ENCODE measurements at regions not wholly inside any gene's neighbourhood (a gene's known extent, or its start where the extent isn't known, plus 50 kb on each side); places are given as distances from the start of the nearest gene placed in this dataset.

GRCh38 chr7:108669958-108670357 lies 100.3 kb downstream of the DNAJB9 start:
- TF ChIP-seq POLR2A (IDR thresholded peaks at IDR 0.05), result no peak
- TF ChIP-seq, protein P1, sequence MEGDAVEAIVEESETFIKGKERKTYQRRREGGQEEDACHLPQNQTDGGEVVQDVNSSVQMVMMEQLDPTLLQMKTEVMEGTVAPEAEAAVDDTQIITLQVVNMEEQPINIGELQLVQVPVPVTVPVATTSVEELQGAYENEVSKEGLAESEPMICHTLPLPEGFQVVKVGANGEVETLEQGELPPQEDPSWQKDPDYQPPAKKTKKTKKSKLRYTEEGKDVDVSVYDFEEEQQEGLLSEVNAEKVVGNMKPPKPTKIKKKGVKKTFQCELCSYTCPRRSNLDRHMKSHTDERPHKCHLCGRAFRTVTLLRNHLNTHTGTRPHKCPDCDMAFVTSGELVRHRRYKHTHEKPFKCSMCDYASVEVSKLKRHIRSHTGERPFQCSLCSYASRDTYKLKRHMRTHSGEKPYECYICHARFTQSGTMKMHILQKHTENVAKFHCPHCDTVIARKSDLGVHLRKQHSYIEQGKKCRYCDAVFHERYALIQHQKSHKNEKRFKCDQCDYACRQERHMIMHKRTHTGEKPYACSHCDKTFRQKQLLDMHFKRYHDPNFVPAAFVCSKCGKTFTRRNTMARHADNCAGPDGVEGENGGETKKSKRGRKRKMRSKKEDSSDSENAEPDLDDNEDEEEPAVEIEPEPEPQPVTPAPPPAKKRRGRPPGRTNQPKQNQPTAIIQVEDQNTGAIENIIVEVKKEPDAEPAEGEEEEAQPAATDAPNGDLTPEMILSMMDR (IDR thresholded peaks at IDR 0.05 in 4 of 5, conservative IDR thresholded peaks at IDR 0.05 in 1 of 5), result no peak
